CD4-positive, alpha-beta T cell treated with Interleukin-12 subunit alpha and Interleukin-12 subunit beta, for 1 hour (primary cell): ENCODE measurements at regions not wholly inside any gene's neighbourhood (a gene's known extent, or its start where the extent isn't known, plus 50 kb on each side); places are given as distances from the start of the nearest gene placed in this dataset.
A peak's percentile ranks its signal among the peaks of the same experiment; 100 is the strongest.
"Not testable (repeated sequence)": the region's sequence is repeated elsewhere in the genome, so short reads cannot be mapped to it uniquely, and the experiment has no call there.

ENCODE experiments used
- DNase-seq: peaks from one replicate; pipeline ENCODE4 v3.0.0-alpha.2; 2020

DNA sequence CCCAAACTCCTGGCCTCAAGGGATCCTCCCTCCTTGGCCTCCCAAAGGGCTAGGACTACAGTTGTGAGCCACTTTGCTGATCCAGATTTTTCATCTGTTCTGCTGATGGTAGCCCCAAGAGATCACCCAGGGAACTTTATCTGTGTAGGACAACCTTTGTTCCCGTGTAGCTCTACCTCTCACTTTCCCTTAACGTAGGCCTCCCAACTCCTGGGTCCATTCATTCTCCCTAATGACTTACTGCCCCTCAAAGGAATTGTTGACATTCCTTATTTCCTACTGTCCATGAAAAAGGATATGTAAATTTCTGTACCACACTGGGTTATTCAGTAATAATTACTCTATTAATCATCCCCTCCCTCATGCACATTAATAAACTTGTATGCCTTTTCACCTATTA, 51.0 kb upstream of the PHF24 start:
- DNase-seq: no peak

DNA sequence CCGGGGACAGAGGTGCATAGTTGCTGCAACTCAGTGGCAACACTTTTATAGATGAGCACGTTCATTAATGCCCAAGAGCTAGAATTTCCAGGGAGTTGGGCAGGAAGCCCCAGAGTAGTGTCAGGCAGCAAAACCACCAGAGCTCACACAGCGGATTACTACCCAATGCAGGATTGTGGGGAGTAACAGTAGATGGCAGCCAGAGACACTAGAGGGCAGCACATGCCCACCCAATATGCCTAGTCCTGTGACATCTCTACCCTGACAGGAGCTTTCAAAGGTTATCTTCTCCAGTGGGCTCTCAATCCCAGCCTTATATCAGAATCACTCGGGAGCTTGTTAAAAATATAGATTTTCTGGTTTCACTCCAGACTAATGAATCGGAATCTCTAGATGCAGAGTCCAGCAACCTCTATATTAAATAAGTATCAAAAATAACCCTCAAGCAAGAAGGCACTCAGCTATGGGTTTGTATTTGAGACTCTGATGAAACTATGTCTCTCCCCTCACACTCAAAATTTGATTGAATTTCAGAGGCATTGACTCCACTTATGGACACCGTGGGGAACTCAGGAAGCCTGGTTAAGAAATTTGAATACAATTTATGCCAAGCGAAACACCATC, 58.4 kb upstream of the PHF24 start:
- peak; percentile 82 for DNase-seq

DNA sequence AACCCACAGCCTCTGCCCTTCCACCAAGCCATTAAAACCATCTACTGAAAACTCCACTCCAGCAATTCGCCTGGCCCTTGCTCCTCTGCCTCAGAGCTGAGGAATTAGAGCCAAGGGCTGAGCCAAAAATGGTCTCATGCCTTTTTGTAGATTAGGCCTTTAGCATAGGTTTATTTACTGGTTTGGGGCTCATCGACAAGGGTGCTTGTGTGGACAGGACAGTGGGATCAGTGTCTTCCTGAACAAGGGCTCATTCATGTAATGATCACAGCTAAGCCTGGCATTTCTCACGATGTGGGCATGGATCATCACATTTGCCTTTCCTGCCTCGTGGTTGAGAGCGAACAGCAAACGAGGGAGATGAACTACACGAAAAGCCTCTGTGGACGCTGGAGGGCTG, 59.2 kb upstream of the PHF24 start:
- DNase-seq: no peak

DNA sequence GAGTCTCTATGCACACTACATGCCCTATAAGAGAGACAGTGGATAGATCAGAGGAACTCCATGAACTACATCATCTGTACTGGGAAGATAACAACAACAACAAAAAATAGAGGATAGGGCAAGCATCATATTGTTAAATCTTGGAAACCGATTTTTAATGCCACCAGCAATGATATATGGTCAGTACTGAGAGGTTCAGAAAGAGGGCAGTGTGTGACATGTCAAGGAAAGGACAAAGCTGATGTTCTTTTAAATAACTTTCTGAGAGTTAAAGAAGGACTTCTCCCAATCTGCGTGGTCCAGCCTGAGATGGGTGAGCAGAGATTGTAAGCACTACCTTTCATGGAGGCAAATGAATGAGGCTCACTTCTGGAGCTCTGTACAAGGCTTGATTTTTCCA, 62.0 kb upstream of the PHF24 start:
- DNase-seq: no peak

DNA sequence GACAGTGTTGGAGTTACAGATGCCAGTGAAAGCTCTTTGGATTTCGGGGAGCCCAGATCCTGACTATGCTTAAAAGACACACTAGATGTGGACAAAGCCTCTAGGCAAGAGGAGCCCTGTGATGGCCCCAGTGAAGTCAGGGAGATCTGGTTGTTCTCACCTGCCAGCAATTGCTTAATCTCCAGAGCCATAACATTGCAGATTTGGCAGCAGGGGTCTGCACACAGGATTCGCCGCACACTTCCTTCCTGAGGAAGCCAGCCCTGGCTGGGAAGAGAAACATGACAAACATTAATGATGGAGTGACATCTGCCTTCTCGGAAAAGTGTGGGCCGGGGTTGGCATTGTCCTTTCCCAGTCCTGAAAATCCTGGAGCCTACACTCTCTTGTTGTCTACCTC, 65.2 kb upstream of the PHF24 start:
- DNase-seq: no peak

DNA sequence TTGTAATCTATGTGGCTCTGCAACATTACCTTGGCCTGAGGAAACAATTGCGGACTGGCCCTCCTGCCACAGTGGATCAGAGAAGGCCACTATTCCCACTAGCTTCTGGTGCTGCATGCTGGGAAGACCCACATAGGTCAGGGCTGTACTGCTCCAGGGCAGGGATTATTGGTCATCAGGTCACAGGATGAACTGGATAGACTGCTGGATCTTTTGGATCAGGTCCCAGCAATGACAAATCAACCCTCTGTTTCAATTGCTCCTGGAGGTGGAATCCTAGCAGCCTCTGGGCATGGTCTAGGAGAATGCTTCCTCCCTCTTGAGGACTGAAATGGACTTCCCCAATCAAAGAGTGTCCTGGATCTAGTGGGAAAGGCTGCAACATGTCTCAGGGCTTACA, 66.7 kb upstream of the PHF24 start:
- no peak for DNase-seq

DNA sequence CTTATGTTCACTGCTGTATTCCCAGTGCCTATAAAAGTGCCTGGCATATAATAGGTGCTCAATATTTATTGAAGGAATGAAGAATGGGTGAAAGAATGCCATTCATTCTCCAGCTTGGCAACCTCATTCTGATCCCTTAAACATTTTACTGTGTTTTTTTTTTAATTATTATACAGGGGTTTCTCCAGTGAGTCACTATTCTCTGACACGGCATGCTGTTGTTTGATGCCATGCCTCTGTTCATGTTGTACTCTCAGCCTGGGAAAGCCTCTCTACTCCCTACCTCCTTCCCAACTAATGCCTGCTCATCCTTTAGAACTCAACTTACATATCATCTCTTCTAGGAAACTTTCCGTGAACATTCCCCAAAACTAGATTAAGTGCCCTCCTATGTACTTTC, 70.2 kb upstream of the PHF24 start:
- DNase-seq: no peak

DNA sequence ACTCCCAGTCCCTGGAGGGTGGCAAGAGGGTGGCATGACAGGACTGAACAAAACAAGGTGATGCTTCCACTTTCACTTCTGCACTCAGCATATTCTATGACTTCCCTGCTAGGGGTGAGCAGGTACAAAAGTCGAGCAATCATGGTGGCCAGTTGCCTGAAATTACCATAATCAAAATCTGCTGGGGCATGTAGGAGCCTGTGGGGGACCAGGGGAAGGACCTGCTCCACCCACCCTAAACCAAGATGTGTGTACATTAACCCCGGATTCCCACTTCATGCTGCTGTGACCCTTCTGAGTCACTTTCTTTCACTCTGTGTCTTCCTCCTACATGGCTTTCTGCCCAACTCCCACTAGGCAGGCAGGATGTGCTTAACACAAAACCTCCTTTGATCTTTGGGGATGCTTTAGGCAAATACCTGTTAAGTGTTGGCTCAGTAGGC, 73.3 kb upstream of the PHF24 start:
- no peak for DNase-seq

DNA sequence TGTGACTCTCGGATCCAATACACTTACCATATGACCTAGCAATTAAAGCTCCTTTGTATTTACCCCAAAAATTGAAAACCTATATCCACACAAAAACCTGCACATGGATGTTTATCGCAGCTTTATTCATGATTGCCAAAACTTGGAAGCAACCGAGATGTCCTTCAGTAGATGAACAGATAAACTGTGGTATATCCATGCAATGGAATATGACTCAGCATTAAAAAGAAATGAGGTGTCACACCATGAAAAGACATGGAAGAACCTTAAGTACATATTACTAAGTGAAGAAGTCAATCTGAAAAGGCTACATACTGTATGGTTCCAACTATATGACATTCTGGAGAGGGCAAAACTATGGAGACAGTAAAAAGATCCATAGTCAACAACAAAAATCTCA, 82.0 kb upstream of the PHF24 start:
- no peak for DNase-seq

DNA sequence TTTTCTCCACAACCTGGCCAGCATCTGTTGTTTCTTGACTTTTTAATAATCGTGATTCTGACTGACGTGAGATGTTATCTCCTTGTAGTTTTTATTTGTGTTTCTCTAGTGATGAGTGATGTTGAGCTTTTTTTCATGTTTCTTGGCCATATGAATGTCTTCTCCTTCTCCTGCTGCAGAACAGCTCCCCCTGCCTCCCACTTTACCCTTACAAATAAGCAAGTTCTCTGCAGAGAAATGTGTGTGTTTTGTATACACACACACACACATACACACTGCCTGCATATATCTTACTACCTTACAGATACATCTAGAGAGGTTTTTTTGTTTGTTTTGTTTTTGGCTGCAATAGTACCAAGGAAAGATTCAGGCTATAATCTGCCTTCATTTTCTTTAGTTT, 88.7 kb upstream of the PHF24 start:
- DNase-seq: no peak

DNA sequence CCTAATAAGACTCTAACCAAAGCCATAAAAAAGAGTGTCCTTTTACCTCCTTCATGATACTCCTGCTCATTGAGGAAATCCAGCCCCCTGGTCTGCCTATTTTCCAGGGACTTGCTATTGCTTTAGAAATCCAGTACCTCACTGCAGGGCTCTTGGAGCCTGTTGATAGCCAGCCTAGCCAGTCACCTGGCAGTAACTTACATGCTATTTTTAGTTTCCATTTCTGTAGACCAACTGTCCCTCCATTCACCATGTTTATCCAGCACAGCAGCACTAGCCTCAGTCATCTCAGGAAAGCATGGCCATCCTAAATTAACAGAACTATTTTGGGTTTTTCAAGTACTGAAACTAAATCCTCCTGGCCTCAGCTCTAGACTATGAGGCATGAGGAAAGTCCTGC, 91.5 kb upstream of the PHF24 start:
- no peak for DNase-seq

DNA sequence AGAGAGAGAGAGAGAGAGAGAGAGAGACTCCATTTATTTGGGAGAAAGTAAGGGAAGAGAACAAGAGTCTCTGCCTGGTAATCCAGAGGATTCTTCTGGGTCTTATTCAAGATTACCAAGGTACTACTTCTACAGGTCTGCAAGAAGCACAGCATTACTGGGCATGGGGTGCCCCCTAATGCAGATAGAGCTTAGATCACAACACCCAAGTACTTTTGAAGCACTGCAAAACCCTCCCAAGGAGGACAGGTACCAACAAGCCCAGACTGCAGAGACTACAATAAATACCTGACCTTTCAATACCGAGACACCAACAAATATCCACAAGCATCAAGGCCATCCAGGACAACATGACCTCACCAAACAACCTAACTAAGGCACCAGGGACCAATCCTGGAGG, 94.7 kb upstream of the PHF24 start:
- no peak for DNase-seq

DNA sequence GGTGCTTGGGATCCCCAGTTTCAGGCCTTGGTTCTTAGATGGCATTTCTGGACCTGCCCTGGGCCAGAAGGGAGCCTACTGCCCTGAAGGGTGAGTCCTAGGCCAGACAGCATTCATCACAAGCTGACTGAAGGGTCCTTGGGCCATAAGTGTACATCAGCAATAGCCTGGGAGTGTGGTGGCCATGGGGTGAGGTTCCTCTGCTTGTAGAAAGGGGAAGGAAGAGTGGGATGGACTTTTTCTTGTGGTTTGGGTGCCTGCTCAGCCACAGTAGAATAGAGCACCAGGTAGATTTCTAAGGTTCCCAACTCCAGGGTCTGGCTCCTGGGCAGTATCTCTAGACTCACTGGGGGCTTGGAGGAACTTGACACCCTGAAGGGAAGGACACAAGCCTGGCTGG, 95.2 kb upstream of the PHF24 start:
- DNase-seq: no peak

DNA sequence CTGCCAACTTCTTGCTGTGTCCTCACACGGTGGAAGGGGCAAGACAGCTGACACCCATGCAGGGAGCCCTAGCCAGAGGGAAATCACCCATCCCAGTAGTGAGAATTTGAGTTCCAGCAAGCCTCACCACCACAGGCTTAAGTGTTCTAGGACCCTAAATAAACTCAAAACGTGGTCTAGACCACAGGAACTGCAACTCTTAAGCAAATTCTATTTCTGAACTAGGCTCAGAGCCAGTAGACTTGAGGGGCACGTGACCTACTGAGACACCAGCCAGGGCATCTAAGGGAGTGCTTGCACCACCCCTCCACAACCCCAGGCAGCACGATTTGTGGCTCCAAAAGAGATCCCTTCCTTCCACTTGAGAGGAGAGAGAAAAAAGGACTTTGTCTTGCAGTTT, 96.0 kb upstream of the PHF24 start:
- no peak for DNase-seq

DNA sequence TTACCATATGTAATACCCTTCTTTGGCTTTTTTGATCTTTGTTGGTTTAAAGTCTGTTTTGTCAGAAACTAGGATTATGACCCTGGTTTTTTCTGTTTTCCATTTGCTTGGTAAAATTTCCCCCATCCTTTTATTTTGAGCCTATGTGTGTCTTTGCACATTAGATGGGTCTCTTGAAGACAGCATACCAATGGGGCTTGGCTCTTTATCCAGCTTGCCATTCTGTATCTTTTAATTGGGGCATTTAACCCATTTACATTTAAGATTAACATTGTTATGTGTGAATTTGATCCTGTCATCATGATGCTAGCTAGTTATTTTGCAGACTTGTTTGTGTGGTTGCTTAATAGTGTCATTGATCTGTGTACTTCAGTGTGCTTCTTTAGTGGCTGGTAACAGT, 103.1 kb upstream of the PHF24 start:
- DNase-seq: not testable (repeated sequence)

DNA sequence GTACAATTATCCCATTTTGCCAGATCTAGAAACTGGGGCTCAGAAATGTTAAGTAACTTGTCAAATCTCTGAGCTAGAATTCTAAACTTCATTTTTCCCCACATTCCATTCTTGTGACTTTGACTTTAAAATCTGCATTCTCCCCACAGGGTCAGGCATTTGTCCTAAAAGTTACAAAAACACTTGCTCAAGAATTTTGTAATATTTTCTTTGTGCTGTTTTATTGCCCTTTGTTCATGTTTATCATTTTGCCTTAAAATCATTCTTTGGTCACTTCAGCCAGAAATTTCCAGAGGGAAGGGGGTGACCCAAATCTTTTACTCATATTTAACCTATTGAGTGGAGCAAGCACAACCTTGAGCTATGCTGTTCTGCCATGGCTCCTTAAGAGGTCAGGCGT, 120.1 kb upstream of the CCL21 start:
- no peak for DNase-seq

DNA sequence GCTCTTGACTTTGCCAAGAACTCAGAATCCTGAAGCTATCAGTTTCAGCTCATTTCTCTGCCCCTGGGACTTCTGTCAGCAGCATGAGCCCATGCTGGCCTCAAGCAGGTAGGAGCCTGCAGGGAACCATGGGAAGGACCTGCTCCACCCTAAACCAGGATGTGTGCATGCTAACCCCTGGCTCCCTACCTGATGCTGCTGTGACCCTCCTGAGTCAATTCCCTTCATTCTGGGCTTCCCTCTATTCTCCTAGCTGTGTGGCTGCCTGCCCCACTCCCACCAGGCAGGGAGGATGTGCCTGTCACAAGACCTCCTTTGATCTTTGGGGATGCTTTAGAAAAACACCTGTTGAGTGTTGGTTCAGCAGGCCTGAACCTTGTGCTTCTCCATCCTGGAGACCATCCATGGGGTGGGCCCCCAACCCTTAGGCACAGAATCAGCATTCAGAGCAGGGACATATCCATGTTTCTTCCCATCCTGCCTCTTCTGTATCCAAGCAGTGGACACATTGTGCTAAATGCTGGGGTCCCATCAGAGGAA, 117.1 kb upstream of the CCL21 start:
- no peak for DNase-seq

DNA sequence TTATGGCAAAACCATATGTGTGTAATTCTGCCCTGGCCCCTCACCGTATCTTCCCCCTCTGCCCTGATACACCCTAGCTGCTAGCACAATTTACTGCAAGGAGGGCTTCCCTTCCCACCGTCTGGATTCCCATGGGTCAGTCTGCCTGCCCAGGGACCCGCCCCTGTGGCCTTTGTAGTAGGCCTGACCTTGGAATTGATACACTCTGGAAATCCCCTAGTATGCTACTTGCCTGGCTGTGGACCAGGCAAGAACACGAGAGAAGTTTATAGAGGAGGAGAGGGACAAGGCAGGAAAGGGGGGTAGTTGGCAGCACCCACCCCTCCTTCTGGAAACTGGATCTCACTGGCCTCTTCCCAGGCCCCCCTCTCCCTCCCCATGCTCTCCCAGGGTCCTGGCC, 115.8 kb upstream of the CCL21 start:
- DNase-seq: no peak

DNA sequence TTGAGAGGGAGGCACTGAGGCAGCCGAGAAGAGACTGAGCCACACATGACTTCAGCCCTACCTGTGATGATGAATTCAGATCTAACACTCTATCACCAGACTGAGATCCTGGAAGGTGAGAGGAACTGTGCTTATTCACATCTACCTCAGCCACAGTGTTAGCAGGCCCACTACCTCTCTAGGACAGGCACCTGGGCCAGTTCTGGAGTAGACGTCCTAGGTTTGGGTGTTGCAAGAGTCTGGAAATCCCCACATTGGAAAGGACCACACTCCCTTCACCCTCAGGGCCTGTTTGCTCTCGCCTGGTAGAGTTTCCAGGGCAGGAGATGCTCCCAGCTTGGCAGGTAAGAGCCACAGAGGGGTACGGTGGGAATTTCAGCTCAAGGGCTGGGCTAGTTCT, 113.8 kb upstream of the CCL21 start:
- no peak for DNase-seq

DNA sequence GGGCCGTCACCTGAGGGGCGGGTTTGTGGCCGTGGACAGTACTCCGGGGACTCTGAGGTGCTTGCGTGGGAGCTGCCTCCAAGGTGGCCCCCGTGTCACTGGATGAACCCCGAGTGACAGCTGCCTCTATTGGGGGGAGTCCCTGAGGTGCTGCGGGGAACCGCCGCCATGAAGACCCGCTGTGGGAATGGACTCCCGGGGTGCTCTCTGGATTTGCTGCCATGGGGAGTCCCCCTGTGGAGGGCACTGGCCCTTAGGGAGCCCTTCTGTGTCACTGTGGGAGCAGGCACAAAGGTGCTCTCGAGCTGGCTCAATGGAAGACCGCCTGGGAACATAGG, 100.2 kb upstream of the CCL21 start:
- DNase-seq: no peak

DNA sequence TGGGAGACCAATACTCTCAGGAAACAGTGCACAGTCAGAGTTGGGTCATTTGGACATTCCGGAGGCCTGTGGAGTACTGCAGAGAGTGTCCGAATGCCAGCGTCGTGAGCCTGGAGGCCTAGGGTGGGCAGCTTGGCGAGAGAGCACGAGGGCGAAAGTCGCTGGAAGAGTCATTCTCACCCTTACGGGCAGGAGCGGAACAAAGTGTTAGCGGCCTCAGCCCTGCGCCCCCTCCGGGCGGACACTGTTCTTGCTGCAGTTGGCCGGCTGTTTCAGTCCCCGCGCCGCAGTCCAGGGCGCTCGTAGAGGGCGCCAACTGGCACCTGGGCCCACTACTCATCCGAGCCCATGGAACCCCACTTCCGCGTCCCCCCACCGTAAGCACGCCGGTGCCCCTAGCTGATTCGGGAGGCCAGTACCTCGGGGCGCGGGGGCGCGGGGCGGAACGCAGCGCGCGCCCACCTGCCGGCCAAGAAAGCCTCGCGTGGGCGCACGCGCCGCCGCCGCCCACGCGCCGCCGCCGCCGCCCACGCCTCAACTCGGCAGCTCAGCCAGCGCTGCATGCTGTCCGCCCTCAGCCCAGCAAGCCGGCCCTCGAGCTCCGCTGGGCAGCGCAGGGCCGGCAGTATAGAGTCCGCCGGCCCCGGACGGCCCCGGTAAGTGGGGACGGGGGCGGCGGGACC, 99.7 kb upstream of the CCL21 start:
- DNase-seq: no peak

DNA sequence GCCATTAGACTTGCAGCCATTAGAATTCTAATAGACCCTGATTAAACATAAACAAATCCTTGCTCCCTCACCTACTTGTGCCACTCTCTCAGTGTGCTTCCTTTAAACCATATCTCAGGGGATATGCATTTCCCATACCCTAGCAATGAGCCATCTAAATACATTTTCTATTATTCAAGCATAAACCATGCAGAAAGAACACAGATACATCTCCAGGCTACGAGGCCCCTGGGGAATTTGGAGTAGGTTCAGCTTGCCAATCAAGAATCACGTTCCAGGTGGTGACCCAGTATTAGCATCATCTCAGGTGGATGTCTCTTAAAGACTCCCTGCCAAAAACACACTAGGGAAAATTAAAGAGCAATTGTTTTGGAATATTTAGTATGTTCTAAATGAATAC, 93.0 kb upstream of the CCL21 start:
- DNase-seq: no peak

DNA sequence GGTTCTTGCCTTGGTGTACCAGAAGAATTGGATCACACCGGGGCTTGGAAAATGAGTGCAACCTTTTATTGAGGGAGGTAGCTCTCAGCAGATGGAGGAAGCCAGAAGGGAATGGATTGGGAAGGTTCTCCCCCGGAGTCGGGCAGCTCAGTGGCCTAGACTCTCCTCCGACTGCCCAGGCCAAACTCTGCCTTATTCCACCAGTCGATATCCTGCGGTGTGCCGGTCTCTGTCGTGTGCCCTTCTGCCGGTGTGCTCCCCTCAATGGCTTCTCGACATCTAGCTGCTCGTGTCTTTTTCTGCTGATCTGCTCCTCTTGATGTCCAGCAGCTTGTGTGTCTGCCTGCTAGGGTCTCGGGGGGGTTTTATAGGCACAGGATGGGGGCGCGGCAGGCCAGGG, 87.4 kb upstream of the CCL21 start:
- no peak for DNase-seq

DNA sequence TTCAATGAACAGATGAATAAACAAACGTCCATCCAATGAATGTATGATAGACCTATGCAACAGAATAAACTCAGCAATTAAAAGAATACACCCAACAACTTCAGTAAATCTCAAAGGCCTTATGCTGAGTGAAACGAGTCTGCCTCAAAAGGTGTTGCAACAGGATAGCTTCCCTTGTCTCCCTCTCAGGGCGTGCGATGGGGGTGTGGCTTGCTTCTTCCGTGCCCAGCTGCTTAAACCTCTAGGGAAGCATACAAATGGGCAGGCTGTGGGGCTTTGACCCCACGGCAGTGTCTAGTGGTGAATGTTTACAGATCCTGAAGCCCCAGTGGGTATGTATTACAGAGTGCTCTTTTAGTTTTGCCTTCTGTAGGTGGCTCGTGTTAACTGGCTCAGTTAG, 87.0 kb upstream of the CCL21 start:
- DNase-seq: no peak

DNA sequence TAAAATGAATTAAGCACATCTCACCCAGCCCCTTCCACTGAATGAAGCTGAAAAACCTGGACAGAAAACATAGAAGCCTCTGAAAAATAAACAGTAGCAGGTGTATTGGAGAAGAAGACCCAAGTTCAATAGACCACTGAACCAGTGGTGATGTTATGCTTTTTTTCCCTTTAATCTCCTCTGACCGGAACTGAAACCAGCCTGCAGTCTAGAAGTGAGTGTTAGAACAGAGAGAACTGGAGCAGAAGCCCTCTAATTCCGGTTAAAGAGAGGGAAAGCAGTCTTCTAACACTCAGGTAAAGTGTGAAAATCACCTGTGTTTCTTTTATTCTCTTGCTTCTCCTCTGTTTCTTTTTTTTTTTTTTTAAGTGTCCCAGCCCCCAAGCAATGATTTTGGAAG, 83.5 kb upstream of the CCL21 start:
- DNase-seq: no peak
